Progenitor cell of endocrine pancreas (in vitro differentiated cells): ENCODE measurements at regions not wholly inside any gene's neighbourhood (a gene's known extent, or its start where the extent isn't known, plus 50 kb on each side); places are given as distances from the start of the nearest gene placed in this dataset.

ENCODE experiments used
- DNase-seq: peaks from one replicate; pipeline ENCODE4 v3.0.0; 2021; ENCODE audit warnings: low spot score; ENCODE audit not compliant: unreplicated experiment
- H3K27ac Mint-ChIP-seq: 2 replicates; pipeline ENCODE4 v1.8.0; 2021; ENCODE audit warnings: mild to moderate bottlenecking, moderate library complexity, mixed read lengths
- H3K27me3 Mint-ChIP-seq: 2 replicates; pipeline ENCODE4 v1.8.0; 2021; ENCODE audit warnings: mixed read lengths
- H3K36me3 Mint-ChIP-seq: 2 replicates; pipeline ENCODE4 v1.8.0; 2022; ENCODE audit warnings: mixed read lengths; ENCODE audit not compliant: insufficient read depth
- H3K4me1 Mint-ChIP-seq: 2 replicates; pipeline ENCODE4 v1.8.0; 2021; ENCODE audit warnings: low read depth, mixed read lengths
- H3K4me3 Mint-ChIP-seq: 2 replicates; pipeline ENCODE4 v1.8.0; 2021; ENCODE audit warnings: low read depth, mild to moderate bottlenecking, moderate library complexity, mixed read lengths
- H3K9me3 Mint-ChIP-seq: 2 replicates; pipeline ENCODE4 v1.8.0; 2021; ENCODE audit warnings: low read depth, mixed read lengths
- CTCF ChIP-seq: fragments of 200-600 bp; sonication (generic); IDR thresholded peaks from one replicate; pipeline ENCODE4 v1.5.0; 2021; ENCODE audit warnings: antibody characterized with exemption, mild to moderate bottlenecking; ENCODE audit not compliant: unreplicated experiment

- H3K4me1 Mint-ChIP-seq, result peaks cover 2% of the 10 kb centered on the region
Observed at GRCh38 chr11:8828580-8829361, 82.2 kb upstream of the AKIP1 start.

GRCh38 chr11:8829556-8829955 is 81.4 kb upstream of the AKIP1 start:
- Mint-ChIP-seq H3K27ac (no peak overlapping the region), H3K4me1 (peaks cover 2% of the 10 kb centered on the region), H3K27me3 (no peaks in the 10 kb centered on the region), H3K9me3 (no peaks in the 10 kb centered on the region), H3K4me3 (no peak overlapping the region), H3K36me3 (no peaks in the 10 kb centered on the region)
- no peak for DNase-seq
- TF ChIP-seq CTCF, result no peak

More at GRCh38 chr11:8828580-8829361, 82.2 kb upstream of the AKIP1 start:
- no peak overlapping the region for H3K27ac Mint-ChIP-seq
- no peak for TF ChIP-seq CTCF
- no peaks in the 10 kb centered on the region for H3K27me3 Mint-ChIP-seq
- no peak overlapping the region for H3K4me3 Mint-ChIP-seq
- DNase-seq, result no peak
- no peaks in the 10 kb centered on the region for H3K9me3 Mint-ChIP-seq
- no peaks in the 10 kb centered on the region for H3K36me3 Mint-ChIP-seq

GRCh38 chr11:8830641-8831040 is 80.3 kb upstream of the AKIP1 start:
- no peak for TF ChIP-seq CTCF
- no peak overlapping the region for H3K27ac Mint-ChIP-seq
- no peak overlapping the region for H3K4me3 Mint-ChIP-seq
- no peaks in the 10 kb centered on the region for H3K27me3 Mint-ChIP-seq
- H3K4me1 Mint-ChIP-seq, result peaks cover 2% of the 10 kb centered on the region
- no peaks in the 10 kb centered on the region for H3K9me3 Mint-ChIP-seq
- H3K36me3 Mint-ChIP-seq, result peaks cover 4% of the 10 kb centered on the region
- DNase-seq, result no peak

- Mint-ChIP-seq H3K9me3 (no peaks in the 10 kb centered on the region), H3K36me3 (peaks cover 4% of the 10 kb centered on the region), H3K4me1 (peaks cover 2% of the 10 kb centered on the region), H3K4me3 (no peak overlapping the region), H3K27me3 (no peaks in the 10 kb centered on the region), H3K27ac (no peak overlapping the region)
- DNase-seq, result no peak
- TF ChIP-seq CTCF, result no peak
Observed at GRCh38 chr11:8831861-8832260, 79.1 kb upstream of the AKIP1 start.

- Mint-ChIP-seq H3K9me3 (no peaks in the 10 kb centered on the region), H3K36me3 (peaks cover 4% of the 10 kb centered on the region), H3K4me3 (no peak overlapping the region), H3K27ac (no peak overlapping the region), H3K4me1 (peaks cover 2% of the 10 kb centered on the region), H3K27me3 (no peaks in the 10 kb centered on the region)
- no peak for TF ChIP-seq CTCF
- no peak for DNase-seq
Observed at GRCh38 chr11:8832571-8833260, 78.3 kb upstream of the AKIP1 start.
